ENCODE measurements at regions not wholly inside any gene's neighbourhood (a gene's known extent, or its start where the extent isn't known, plus 50 kb on each side); places are given as distances from the start of the nearest gene placed in this dataset.

DNA sequence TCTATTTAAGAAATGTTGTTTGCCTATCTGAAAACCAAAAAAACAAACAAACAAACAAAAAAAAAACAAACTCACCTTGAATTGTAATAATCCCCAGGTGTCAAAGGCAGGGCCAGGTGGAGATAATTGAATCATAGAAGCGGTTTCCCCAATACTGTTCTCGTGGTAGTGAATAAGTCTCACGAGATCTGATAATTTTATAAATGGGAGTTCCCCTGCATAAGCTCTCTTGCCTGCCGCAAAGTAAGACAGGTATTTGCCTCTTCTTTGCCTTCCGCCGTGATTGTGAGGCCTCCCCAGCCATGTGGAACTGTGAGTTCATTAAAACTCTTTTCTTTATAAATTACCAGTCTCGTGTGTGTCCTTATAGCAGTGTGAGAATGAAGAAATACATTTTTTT, 1180.7 kb upstream of the CRIM1 start:
- DNase-seq (ENCODE audit: low spot score): no peak
- Mint-ChIP-seq H3K9me3 (ENCODE audit: low read depth) (no peaks in the 10 kb centered on the region), H3K27ac (ENCODE audit: unreplicated experiment) (no peak overlapping the region), H3K27me3 (ENCODE audit: low read depth) (peaks cover 21% of the 10 kb centered on the region), H3K4me3 (ENCODE audit: unreplicated experiment) (no peak overlapping the region), H3K4me1 (ENCODE audit: low read depth) (no peaks in the 10 kb centered on the region), H3K36me3 (ENCODE audit: low read depth) (no peaks in the 10 kb centered on the region)
- TF ChIP-seq CTCF (IDR thresholded peaks at IDR 0.05): no peak

- Mint-ChIP-seq H3K27me3 (ENCODE audit: low read depth) (peaks cover 14% of the 10 kb centered on the region), H3K27ac (ENCODE audit: unreplicated experiment) (no peak overlapping the region), H3K4me3 (ENCODE audit: unreplicated experiment) (no peak overlapping the region), H3K36me3 (ENCODE audit: low read depth) (no peaks in the 10 kb centered on the region), H3K9me3 (ENCODE audit: low read depth) (no peaks in the 10 kb centered on the region), H3K4me1 (ENCODE audit: low read depth) (no peaks in the 10 kb centered on the region)
- no peak for DNase-seq (ENCODE audit: low spot score)
- no peak for TF ChIP-seq CTCF (IDR thresholded peaks at IDR 0.05)
Observed at GRCh38 chr2:35172687-35173086, 1182.9 kb upstream of the CRIM1 start.

DNA sequence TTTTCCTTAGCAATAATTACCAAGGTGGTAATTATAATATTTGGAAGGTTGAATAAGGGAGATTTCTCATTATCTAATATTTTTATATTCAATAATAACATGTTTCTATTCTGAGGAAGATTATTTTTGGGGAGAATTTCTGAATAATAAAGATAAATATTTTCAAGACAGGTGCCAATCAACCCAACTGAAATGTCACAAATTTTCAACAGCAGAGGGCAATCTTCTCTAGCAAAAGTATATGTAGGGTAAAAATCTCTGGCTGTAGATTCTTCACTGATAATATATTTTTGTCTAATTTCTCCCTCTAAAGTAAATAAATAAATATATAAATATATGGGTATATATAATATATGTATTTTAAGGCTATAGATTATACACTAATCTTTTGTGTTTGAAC, 1187.2 kb upstream of the CRIM1 start:
- H3K27me3 Mint-ChIP-seq (ENCODE audit: low read depth): peaks cover 10% of the 10 kb centered on the region
- H3K4me3 Mint-ChIP-seq (ENCODE audit: unreplicated experiment): no peak overlapping the region
- H3K36me3 Mint-ChIP-seq (ENCODE audit: low read depth): no peaks in the 10 kb centered on the region
- no peaks in the 10 kb centered on the region for H3K9me3 Mint-ChIP-seq (ENCODE audit: low read depth)
- H3K4me1 Mint-ChIP-seq (ENCODE audit: low read depth): no peaks in the 10 kb centered on the region
- no peak overlapping the region for H3K27ac Mint-ChIP-seq (ENCODE audit: unreplicated experiment)
- TF ChIP-seq CTCF (IDR thresholded peaks at IDR 0.05): peak; percentile 78
- DNase-seq (ENCODE audit: low spot score): no peak

DNA sequence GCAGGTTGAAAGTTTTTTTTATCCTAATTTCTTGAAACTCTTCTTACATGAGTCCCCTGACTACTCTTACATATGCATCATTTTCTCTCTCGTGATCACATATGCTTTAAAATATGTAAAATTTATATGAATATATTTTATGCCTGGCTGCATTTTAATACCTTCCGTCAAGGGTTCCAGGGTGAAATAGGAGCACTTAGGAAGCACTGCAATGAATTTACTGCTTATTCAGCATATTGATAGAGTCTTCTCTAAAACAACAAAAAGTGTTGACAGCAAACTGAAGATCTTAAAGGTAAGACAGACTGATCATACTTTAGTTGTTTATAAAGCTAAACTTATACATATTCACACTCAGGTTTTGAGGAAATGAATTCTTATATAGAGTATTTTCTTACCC, 1191.6 kb upstream of the CRIM1 start:
- no peak overlapping the region for H3K4me3 Mint-ChIP-seq (ENCODE audit: unreplicated experiment)
- no peaks in the 10 kb centered on the region for H3K4me1 Mint-ChIP-seq (ENCODE audit: low read depth)
- no peaks in the 10 kb centered on the region for H3K36me3 Mint-ChIP-seq (ENCODE audit: low read depth)
- peaks cover 14% of the 10 kb centered on the region for H3K27me3 Mint-ChIP-seq (ENCODE audit: low read depth)
- DNase-seq (ENCODE audit: low spot score): no peak
- TF ChIP-seq CTCF (IDR thresholded peaks at IDR 0.05): no peak
- no peak overlapping the region for H3K27ac Mint-ChIP-seq (ENCODE audit: unreplicated experiment)
- no peaks in the 10 kb centered on the region for H3K9me3 Mint-ChIP-seq (ENCODE audit: low read depth)

DNA sequence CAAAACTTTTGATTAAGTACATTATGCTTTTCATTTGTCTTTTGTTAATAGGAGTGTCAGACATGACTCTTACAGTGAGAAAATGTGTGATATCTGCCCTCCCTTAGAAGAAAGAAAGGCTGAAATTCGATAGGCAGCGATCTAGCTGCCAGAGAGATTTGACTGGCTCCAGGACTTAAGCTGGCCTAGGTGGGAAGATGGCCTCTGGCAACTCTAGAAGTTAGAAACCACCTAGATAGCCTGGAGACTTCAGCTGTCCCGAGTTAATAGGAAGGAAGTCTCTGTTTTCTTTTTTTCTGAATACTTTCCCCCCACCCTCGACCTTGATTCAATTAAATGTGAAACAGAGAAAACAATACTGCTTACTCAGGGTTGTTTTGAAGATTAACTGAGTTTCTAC, 1194.7 kb upstream of the CRIM1 start:
- DNase-seq (ENCODE audit: low spot score): no peak
- H3K4me3 Mint-ChIP-seq (ENCODE audit: unreplicated experiment): no peak overlapping the region
- H3K36me3 Mint-ChIP-seq (ENCODE audit: low read depth): no peaks in the 10 kb centered on the region
- no peak overlapping the region for H3K27ac Mint-ChIP-seq (ENCODE audit: unreplicated experiment)
- H3K27me3 Mint-ChIP-seq (ENCODE audit: low read depth): peaks cover 20% of the 10 kb centered on the region
- H3K4me1 Mint-ChIP-seq (ENCODE audit: low read depth): no peaks in the 10 kb centered on the region
- no peaks in the 10 kb centered on the region for H3K9me3 Mint-ChIP-seq (ENCODE audit: low read depth)
- no peak for TF ChIP-seq CTCF (IDR thresholded peaks at IDR 0.05)
